ENCODE measurements at regions not wholly inside any gene's neighbourhood (a gene's known extent, or its start where the extent isn't known, plus 50 kb on each side); places are given as distances from the start of the nearest gene placed in this dataset.

DNA sequence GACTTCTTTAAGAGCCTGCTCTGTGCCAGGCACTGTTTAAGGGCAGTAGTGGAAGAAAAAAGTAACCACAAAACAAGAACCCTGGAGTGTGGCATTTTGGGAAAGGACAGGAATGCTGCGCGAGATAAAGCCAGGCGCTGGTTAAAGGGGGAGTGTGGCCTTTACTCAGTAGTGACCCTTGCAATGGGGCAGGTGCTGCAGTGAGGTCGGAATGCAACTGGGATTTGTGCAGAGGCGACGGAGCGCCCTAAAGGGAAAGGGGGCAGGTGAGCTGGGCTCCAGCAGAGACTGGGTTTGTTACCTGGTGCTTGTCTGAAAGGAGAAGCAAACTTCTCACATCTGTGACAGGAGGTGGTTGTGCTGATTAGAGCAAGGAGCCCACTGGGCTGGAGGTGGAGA, 263.6 kb downstream of the ACTR3B start:
- H3K27ac Mint-ChIP-seq = no peak overlapping the region
- H3K4me1 Mint-ChIP-seq (ENCODE audit: unreplicated experiment) = peaks cover 4% of the 10 kb centered on the region
- H3K4me3 Mint-ChIP-seq = no peak overlapping the region
- no peaks in the 10 kb centered on the region for H3K9me3 Mint-ChIP-seq
- no peaks in the 10 kb centered on the region for H3K36me3 Mint-ChIP-seq
- DNase-seq (ENCODE audit: extremely low spot score, unreplicated experiment) = no peak
- peaks cover 27% of the 10 kb centered on the region for H3K27me3 Mint-ChIP-seq
- TF ChIP-seq CTCF (conservative IDR thresholded peaks at IDR 0.05) = no peak

DNA sequence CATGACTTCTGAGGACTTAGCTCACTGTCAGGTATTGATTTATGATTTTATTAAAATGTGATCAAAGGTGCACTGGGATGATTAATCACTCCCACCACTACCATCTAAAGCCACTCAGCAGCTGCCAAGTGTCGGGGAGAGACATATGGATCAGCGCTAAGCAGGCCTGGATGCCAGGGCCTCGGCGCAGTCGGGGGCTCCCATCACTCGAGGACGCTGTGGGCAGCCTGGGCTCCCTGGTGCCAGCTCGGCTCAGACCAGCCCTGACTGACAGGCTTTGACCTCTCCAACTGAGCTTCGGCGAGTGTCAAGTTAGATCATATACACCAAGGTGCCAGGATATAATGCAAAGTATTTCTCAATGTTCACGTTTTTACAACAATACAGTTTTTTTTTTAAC, 267.7 kb downstream of the ACTR3B start:
- Mint-ChIP-seq H3K9me3 (no peaks in the 10 kb centered on the region), H3K4me1 (ENCODE audit: unreplicated experiment) (peaks cover 3% of the 10 kb centered on the region), H3K4me3 (no peak overlapping the region), H3K27me3 (peaks cover 23% of the 10 kb centered on the region), H3K36me3 (no peaks in the 10 kb centered on the region), H3K27ac (no peak overlapping the region)
- no peak for DNase-seq (ENCODE audit: extremely low spot score, unreplicated experiment)
- TF ChIP-seq CTCF (conservative IDR thresholded peaks at IDR 0.05) = no peak

GRCh38 chr7:153027904-153028303, 268.4 kb downstream of the ACTR3B start:
- no peaks in the 10 kb centered on the region for H3K36me3 Mint-ChIP-seq
- no peak for TF ChIP-seq CTCF (conservative IDR thresholded peaks at IDR 0.05)

GRCh38 chr7:153030976-153031375, 271.4 kb downstream of the ACTR3B start:
- no peak overlapping the region for H3K4me3 Mint-ChIP-seq
- H3K27me3 Mint-ChIP-seq = peaks cover 5% of the 10 kb centered on the region
- DNase-seq (ENCODE audit: extremely low spot score, unreplicated experiment) = no peak
- no peaks in the 10 kb centered on the region for H3K36me3 Mint-ChIP-seq
- no peaks in the 10 kb centered on the region for H3K9me3 Mint-ChIP-seq
- no peak overlapping the region for H3K27ac Mint-ChIP-seq
- no peaks in the 10 kb centered on the region for H3K4me1 Mint-ChIP-seq (ENCODE audit: unreplicated experiment)
- TF ChIP-seq CTCF (conservative IDR thresholded peaks at IDR 0.05) = no peak

More at GRCh38 chr7:153027904-153028303, 268.4 kb downstream of the ACTR3B start:
- Mint-ChIP-seq H3K27ac (no peak overlapping the region), H3K9me3 (no peaks in the 10 kb centered on the region), H3K4me3 (no peak overlapping the region), H3K4me1 (ENCODE audit: unreplicated experiment) (no peaks in the 10 kb centered on the region), H3K27me3 (peaks cover 19% of the 10 kb centered on the region)
- DNase-seq (ENCODE audit: extremely low spot score, unreplicated experiment) = no peak

DNA sequence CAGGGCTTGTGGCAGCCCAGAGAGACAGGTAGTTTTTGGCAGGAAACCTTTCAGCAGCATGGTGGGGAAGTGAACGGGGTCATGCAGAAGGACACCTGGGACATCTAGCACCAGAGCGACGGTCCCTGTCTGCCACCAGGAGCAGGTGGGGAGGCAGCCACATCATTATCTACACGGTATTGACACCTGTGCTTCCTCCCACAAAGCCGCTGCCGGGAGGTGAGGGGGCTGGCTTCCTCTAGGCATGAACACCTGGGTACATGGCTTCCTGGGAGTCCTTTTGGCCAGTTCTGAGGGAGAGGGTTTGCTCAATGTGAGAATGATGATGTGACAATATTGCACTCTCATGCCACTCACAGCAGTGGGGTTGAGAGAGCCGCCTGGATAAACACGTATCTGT, 275.2 kb downstream of the ACTR3B start:
- no peaks in the 10 kb centered on the region for H3K27me3 Mint-ChIP-seq
- no peak overlapping the region for H3K27ac Mint-ChIP-seq
- TF ChIP-seq CTCF (conservative IDR thresholded peaks at IDR 0.05) = no peak
- H3K4me3 Mint-ChIP-seq = no peak overlapping the region
- H3K36me3 Mint-ChIP-seq = no peaks in the 10 kb centered on the region
- no peak for DNase-seq (ENCODE audit: extremely low spot score, unreplicated experiment)
- no peaks in the 10 kb centered on the region for H3K9me3 Mint-ChIP-seq
- no peaks in the 10 kb centered on the region for H3K4me1 Mint-ChIP-seq (ENCODE audit: unreplicated experiment)
